Sigmoid colon (tissue), 4 donors: ENCODE measurements at regions not wholly inside any gene's neighbourhood (a gene's known extent, or its start where the extent isn't known, plus 50 kb on each side); places are given as distances from the start of the nearest gene placed in this dataset.

Experiments
- CTCF ChIP-seq, 4 experiments: fragments of 450-650 bp in 3 of 4; fragments of 200-600 bp in 1 of 4; IDR thresholded peaks; one replicate each; pipeline ENCODE4 v1.5.1; 2016 to 2019; ENCODE audit warnings: antibody characterized with exemption in 4 of 4, mild to moderate bottlenecking in 3 of 4, moderate library complexity in 2 of 4
- EP300 ChIP-seq, 4 donors: sonication (generic); formaldehyde crosslinking; IDR thresholded peaks; one replicate each; pipeline ENCODE4 v1.6.1; 2017; ENCODE audit warnings: antibody characterized with exemption in 4 of 4
- POLR2A ChIP-seq, 2 donors: fragments of 450-650 bp; IDR thresholded peaks; one replicate each; pipeline ENCODE4 v1.6.1; 2016; ENCODE audit warnings: antibody characterized with exemption in 2 of 2, mild to moderate bottlenecking in 2 of 2, moderate library complexity in 2 of 2
- POLR2AphosphoS5 ChIP-seq, 4 donors: sonication (generic); formaldehyde crosslinking; IDR thresholded peaks; one replicate each; pipeline ENCODE4 v1.6.1; 2017; ENCODE audit warnings: antibody characterized with exemption in 4 of 4

DNA sequence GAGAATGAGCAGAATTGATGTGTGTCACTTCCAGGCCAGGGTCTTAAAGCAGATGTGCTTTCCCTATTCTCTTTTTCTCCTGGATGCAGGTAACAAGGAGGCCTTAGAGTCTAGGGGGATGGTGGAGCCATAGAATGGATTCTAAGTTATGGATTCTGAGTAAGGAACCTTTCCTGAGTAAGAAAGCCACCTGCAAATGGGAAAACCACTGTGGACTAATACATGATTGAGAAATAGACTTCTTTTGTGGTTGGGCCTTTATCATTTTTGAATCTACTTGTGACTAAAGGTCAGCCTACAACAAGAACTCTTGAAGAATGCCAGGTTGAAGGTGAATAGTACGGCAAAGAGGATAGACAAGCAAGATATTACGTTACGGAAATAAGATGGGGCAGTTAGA, 116.1 kb downstream of the CDC7 start:
- TF ChIP-seq CTCF (IDR thresholded peaks at IDR 0.05) (no peak), EP300 (IDR thresholded peaks at IDR 0.05) (no peak), POLR2AphosphoS5 (IDR thresholded peaks at IDR 0.05) (no peak), POLR2A (IDR thresholded peaks at IDR 0.05) (no peak)
